ENCODE measurements at regions not wholly inside any gene's neighbourhood (a gene's known extent, or its start where the extent isn't known, plus 50 kb on each side); places are given as distances from the start of the nearest gene placed in this dataset.

- TF ChIP-seq POLR2AphosphoS5 (IDR thresholded peaks at IDR 0.05; ENCODE audit: low read depth, low read length) (no peak), POLR2A (IDR thresholded peaks at IDR 0.05; ENCODE audit: low read depth, low read length) (no peak), TAF1 (IDR thresholded peaks at IDR 0.05; ENCODE audit: low read depth, low read length) (no peak)
Measured at GRCh38 chr9:104264431-104264830, 170.3 kb downstream of the SMC2 start.

Data from GM12891 (cell line).